ENCODE measurements at regions not wholly inside any gene's neighbourhood (a gene's known extent, or its start where the extent isn't known, plus 50 kb on each side); places are given as distances from the start of the nearest gene placed in this dataset.

- TF ChIP-seq CTCF (conservative IDR thresholded peaks at IDR 0.05; ENCODE audit: low read depth, low read length), result no peak
- Histone ChIP-seq H3K27me3 (ENCODE audit: insufficient read depth, low read depth) (no peaks in the 10 kb centered on the region), H3K4me2 (no peak overlapping the region), H3K79me2 (ENCODE audit: insufficient read depth, low read depth) (no peaks in the 10 kb centered on the region), H2AFZ (ENCODE audit: low read depth) (no peak overlapping the region), H3K4me1 (ENCODE audit: low read depth, poor library complexity, severe bottlenecking) (peaks cover 6% of the 10 kb centered on the region), H3K4me3 (IDR thresholded peaks at IDR 0.05; ENCODE audit: insufficient read depth, low read depth, low read length) (no peak overlapping the region), H3K36me3 (ENCODE audit: insufficient read depth) (no peaks in the 10 kb centered on the region), H3K27ac (no peak overlapping the region), H3K9ac (no peak overlapping the region), H4K20me1 (ENCODE audit: insufficient read depth) (no peaks in the 10 kb centered on the region)
These were observed 247.4 kb upstream of the RBMS3 start for GRCh38 chr3:29033511-29033910.

- Histone ChIP-seq H3K27ac (no peak overlapping the region), H3K4me3 (IDR thresholded peaks at IDR 0.05; ENCODE audit: insufficient read depth, low read depth, low read length) (no peak overlapping the region), H3K4me1 (ENCODE audit: low read depth, poor library complexity, severe bottlenecking) (no peaks in the 10 kb centered on the region), H3K79me2 (ENCODE audit: insufficient read depth, low read depth) (no peaks in the 10 kb centered on the region), H3K9ac (no peak overlapping the region), H4K20me1 (ENCODE audit: insufficient read depth) (no peaks in the 10 kb centered on the region), H2AFZ (ENCODE audit: low read depth) (no peak overlapping the region), H3K36me3 (ENCODE audit: insufficient read depth) (no peaks in the 10 kb centered on the region), H3K27me3 (ENCODE audit: insufficient read depth, low read depth) (no peaks in the 10 kb centered on the region), H3K4me2 (no peak overlapping the region)
- TF ChIP-seq CTCF (conservative IDR thresholded peaks at IDR 0.05; ENCODE audit: low read depth, low read length), result no peak
These were observed 230.7 kb upstream of the RBMS3 start for GRCh38 chr3:29050155-29050554.

GRCh38 chr3:29057326-29057725, 223.5 kb upstream of the RBMS3 start:
- no peak overlapping the region for H3K9ac ChIP-seq
- H3K4me2 ChIP-seq, result no peak overlapping the region
- no peaks in the 10 kb centered on the region for H3K36me3 ChIP-seq (ENCODE audit: insufficient read depth)
- no peaks in the 10 kb centered on the region for H3K79me2 ChIP-seq (ENCODE audit: insufficient read depth, low read depth)
- H3K27ac ChIP-seq, result no peak overlapping the region
- no peak overlapping the region for H2AFZ ChIP-seq (ENCODE audit: low read depth)
- TF ChIP-seq CTCF (conservative IDR thresholded peaks at IDR 0.05; ENCODE audit: low read depth, low read length), result no peak
- no peaks in the 10 kb centered on the region for H3K27me3 ChIP-seq (ENCODE audit: insufficient read depth, low read depth)
- H4K20me1 ChIP-seq (ENCODE audit: insufficient read depth), result no peaks in the 10 kb centered on the region
- H3K4me1 ChIP-seq (ENCODE audit: low read depth, poor library complexity, severe bottlenecking), result no peaks in the 10 kb centered on the region
- no peak overlapping the region for H3K4me3 ChIP-seq (IDR thresholded peaks at IDR 0.05; ENCODE audit: insufficient read depth, low read depth, low read length)

GRCh38 chr3:29064085-29064484, 216.8 kb upstream of the RBMS3 start:
- no peak overlapping the region for H3K27ac ChIP-seq
- no peaks in the 10 kb centered on the region for H4K20me1 ChIP-seq (ENCODE audit: insufficient read depth)
- H3K27me3 ChIP-seq (ENCODE audit: insufficient read depth, low read depth), result no peaks in the 10 kb centered on the region
- no peak for TF ChIP-seq CTCF (conservative IDR thresholded peaks at IDR 0.05; ENCODE audit: low read depth, low read length)
- H3K4me1 ChIP-seq (ENCODE audit: low read depth, poor library complexity, severe bottlenecking), result no peaks in the 10 kb centered on the region
- H3K9ac ChIP-seq, result no peak overlapping the region
- no peaks in the 10 kb centered on the region for H3K79me2 ChIP-seq (ENCODE audit: insufficient read depth, low read depth)
- no peaks in the 10 kb centered on the region for H3K36me3 ChIP-seq (ENCODE audit: insufficient read depth)
- H3K4me3 ChIP-seq (IDR thresholded peaks at IDR 0.05; ENCODE audit: insufficient read depth, low read depth, low read length), result no peak overlapping the region
- no peak overlapping the region for H2AFZ ChIP-seq (ENCODE audit: low read depth)
- no peak overlapping the region for H3K4me2 ChIP-seq
